HPDE6-E6E7 (cell line): ENCODE measurements at regions not wholly inside any gene's neighbourhood (a gene's known extent, or its start where the extent isn't known, plus 50 kb on each side); places are given as distances from the start of the nearest gene placed in this dataset.
A peak's percentile ranks its signal among the peaks of the same experiment; 100 is the strongest.
"Not testable (repeated sequence)": the region's sequence is repeated elsewhere in the genome, so short reads cannot be mapped to it uniquely, and the experiment has no call there.

Experiments
- DNase-seq: peaks from one replicate; pipeline ENCODE4 v3.0.0; 2011; ENCODE audit warnings: missing footprints; ENCODE audit errors: extremely low spot score

DNA sequence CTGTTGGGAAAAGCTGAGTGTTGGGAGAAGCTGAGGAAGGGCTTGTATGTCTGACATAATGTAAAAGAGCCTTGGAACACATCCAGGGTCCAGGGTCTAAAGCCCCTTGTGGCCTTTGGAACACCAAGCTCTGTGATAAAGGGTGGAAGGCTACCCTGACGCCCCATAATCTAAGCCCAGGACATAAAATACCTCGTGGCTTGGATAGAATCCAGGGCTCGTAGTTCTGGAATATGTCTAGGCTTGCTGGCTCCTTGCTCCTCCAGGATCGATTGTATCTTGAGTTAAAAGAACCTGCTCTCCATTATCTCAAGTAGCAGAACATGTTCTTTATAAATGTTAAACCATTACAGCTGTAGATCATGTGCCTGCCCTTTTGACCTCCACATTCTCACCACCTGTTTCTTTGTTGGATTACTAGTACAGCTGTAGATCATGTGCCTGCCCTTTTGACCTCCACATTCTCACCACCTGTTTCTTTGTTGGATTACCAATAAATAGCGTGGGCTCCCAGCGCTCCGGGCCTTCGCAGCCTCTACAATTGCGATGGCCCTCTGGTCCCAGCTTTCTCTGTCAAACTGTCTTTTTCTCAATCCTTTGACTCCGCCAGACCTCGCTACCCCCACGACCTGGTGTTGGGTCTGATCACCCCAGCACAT, 246.9 kb upstream of the KCNH7 start:
- not testable (repeated sequence) for DNase-seq

DNA sequence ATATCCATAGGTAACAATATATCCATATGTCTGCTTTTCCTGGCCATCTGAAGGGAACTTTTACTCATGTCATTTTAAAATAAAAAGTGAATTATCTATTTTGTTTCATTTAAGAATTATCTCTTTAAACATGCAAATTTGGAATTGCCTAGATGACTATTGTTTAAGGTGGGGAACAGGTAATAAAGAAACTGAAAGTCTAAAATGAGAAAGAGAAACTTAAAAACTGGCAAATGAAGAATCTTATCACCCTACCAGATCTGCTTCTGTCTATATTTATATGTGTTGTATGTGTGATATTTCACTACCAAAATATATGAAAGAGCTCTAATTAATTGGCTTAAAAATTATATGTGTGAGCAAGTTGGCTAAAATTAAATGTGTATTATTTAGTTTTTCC, 243.2 kb upstream of the KCNH7 start:
- DNase-seq: no peak

DNA sequence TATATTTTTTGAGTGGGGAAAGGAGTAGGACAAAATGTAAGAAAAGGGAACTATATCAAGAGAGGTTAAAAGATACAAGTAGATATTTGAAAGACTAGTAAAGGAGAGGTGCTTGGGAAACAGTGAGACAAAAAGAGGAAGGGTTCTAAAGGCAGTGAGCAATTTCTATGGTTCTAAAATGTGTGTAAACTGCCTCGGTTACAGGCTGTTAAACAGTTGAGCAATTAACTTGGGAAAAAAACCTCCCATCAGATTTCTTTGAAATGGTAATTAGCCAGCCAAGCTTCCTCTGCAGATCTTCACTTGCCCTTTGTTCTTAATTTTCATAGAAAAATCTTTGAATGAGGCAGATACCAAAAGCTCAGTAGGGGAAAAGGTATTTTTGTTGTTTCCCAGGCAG, 238.7 kb upstream of the KCNH7 start:
- no peak for DNase-seq

DNA sequence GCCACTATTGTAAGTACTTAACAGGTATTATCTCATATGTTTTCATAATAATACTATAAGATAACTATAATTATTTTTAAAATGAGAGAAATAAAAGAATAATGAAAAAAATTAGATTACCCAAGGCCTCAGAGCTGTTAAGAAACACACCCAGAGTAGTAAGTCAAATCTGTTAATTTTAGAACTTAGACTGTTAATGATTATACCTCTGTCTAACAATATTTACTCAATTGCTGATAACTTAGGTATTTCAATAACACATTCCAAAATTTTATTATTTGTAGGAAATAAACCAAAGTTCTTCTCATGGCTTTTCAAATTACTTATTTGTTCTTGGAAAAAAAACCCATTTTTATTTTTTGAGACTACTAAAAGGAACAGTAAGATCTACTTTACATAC, 227.5 kb upstream of the KCNH7 start:
- no peak for DNase-seq

DNA sequence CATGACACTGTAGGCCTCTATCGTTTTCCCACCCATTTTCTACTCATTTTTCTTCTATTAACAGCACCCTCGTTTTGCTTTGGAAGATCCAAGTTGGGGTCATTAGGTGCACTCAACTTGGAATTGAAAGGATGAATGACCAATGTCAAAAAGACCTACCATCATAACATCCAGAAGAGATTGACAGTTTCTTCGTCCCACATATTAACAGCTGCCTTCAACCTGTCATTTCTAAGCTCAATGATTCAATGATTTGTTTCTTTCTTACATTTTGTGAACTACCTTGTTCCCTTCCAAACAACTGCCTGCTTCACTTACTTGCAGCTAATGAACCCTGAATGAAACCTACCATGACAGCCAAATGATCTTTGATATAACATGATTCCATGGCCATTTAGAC, 224.0 kb upstream of the KCNH7 start:
- DNase-seq: no peak

DNA sequence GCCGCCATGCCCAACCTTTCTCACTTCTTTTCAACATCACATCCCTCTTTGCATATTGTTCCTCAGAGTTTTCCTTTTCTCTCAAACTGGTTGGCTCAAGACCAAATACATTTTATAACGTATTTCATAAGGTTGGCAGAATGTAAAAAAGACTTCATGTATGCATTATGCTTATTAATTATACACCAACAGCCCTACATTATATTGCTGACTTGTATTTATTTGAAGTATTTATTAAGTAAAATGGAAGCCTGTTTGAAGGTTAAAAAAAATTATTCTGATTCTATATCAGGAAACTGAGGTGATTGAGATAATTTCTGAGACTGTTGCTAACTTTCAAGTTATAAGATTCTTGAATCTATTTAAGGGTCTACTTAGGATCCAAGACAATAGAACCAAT, 208.0 kb upstream of the KCNH7 start:
- no peak for DNase-seq

DNA sequence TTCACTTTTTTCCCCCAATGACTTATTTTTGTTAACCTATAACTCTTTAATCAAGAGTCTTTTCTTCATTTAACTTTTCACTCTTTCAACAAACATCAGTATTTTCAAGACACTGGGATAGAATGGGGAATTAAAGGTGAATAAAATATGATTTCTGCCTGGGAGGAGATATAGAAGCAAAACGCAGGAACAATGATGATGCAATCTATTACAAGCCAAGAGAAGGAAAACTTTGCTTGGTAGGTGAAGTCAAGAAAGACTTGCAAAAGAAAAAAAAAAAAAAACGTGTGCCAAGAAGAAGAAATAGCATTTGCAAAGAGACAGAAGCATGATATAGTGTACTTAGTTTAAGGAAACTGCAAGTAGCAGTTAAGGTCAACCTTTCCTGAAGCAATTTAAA, 207.3 kb upstream of the KCNH7 start:
- DNase-seq: no peak

DNA sequence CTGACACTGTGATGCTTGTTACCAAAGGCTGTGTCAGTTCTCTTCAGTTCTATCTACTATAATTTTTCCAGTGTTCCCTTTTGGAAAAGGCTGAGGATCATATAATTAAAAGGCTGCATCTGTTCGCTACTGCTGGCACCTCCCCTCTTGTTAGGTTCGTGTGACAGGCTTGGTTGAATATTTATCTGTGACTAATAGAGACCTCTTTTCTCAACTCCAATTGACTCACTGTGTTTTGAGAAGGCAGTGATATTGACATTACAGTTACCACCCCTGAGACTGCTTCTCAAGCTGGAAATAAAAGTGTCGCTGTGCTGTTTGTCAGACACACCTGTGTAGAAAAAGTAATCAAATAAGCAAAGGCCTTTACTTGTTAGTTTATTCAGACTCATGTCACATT, 205.5 kb upstream of the KCNH7 start:
- DNase-seq: peak; percentile 2

GRCh38 chr2:163043201-163043600, 204.6 kb upstream of the KCNH7 start:
- DNase-seq: no peak

DNA sequence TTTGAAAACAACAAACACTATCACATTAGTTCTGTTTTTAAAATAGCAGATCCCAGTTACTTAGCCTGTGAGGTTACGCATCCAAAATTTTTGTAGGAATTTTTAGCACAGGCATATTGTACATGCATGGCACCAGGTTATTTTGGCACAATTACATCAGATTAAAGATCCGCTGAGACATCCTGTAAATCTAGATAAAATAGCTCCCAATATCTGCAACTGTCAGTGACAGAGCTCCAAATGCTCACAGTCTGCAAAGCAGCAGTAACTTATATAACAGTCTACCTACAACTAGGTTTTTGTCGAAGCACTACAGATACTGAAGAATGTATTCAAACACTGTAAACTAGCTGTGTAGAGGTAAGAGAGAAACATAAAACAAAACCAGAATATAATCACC, 200.7 kb upstream of the KCNH7 start:
- DNase-seq: no peak

- DNase-seq: no peak
These were observed 190.2 kb upstream of the KCNH7 start for GRCh38 chr2:163028807-163029206.

GRCh38 chr2:163026136-163026775, 187.7 kb upstream of the KCNH7 start:
- not testable (repeated sequence) for DNase-seq

- not testable (repeated sequence) for DNase-seq
These were observed 178.3 kb upstream of the KCNH7 start for GRCh38 chr2:163016882-163017281.

DNA sequence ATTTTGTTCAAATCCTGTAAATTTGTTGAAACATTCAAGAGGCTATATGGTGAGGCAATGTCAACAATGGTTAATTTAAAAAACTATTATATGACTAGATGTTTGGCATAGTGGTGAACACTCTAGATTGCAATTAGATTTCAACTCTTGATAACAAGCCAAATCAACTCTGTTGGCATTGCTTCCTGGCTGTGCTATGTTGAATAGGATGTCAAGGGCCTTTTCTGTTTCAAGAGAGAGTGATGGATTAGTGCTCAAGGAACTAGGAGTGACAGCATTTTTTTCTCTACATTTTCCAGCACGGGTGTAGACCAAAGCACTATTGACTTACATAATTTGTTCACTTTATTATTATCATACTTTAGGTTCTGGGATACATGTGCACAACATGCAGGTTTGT, 172.4 kb upstream of the KCNH7 start:
- DNase-seq: no peak

DNA sequence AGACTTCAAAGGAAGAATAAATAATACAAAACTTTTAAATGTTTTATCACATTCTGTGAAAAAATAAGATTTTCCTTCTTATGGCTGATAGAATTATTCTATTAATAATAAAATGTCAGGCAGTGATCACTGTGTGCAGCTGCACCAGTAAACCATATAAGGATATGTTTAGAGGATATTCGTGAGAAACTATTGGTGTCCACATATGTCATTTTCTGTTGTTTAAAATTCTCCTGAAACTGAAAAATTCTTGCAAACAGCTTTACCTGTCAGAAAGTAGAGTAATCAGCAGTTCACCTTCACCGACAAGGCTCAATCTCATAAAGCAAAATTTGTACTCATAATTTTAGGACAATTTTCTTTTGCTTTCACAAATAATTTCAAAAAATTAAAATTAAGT, 170.1 kb upstream of the KCNH7 start:
- DNase-seq: no peak

DNA sequence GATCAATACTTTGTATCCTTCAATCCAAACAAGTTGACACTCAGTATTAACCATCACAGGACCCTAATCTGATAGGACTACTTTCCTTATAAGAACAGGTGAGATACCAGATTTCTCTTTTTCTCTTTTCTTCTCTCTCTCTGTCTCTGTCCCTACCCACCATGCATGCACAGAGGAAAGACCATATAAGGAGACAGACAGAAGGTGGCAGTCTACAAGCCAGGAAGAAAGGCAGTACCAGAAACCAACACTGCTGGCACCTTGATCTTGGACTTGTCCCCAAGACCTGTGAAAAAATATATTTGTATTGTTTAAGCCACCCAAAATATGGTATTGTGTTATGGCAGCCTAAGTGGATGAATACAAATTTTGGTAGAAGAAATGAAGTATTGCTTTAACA, 156.2 kb upstream of the KCNH7 start:
- DNase-seq: no peak

GRCh38 chr2:162992828-162993227, 154.3 kb upstream of the KCNH7 start:
- peak; percentile 4 for DNase-seq

- DNase-seq: peak; percentile 6
These were observed 150.9 kb upstream of the KCNH7 start for GRCh38 chr2:162989507-162989906.

GRCh38 chr2:162974771-162975170, 136.2 kb upstream of the KCNH7 start:
- DNase-seq: no peak

GRCh38 chr2:162972383-162972782, 133.8 kb upstream of the KCNH7 start:
- DNase-seq: no peak

DNA sequence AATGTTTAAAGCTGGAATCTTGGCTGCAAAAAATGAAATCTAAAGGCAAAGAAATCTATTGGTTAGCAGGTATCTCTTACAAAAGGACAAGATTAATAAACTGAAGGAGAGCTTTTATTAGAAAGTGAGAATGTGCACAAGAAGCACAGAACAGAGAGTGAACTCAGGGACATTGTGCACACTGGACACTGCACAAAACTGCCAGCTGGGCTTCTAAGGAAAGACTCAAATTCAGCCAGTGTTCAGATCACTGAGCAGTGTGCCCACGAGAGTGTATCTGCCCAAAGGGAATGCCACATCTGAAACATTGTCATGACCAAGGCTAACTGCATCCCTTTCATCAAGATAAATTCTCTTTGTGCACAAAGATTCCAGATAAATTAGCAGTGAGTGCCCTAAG, 129.7 kb upstream of the KCNH7 start:
- DNase-seq: no peak

DNA sequence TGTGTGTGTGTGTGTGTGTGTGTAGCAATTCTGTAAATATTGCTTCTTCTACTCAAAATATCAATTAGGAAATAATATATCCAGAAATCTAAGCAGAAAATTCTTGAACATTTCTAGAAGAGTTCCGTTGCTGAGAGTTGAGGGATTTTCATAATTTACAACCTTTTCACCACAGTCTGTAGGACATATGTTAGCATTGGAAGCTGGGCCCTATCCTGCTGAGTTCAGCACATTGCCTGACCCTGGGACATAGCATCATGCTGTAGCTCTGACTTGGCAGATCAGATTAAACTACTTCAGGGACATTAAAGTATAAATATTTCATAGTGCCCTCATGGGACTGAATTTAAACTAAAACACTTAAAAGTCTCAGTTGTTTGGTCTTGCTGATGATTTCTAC, 129.2 kb upstream of the KCNH7 start:
- DNase-seq: no peak

- DNase-seq: no peak
These were observed 128.6 kb upstream of the KCNH7 start for GRCh38 chr2:162967147-162967546.

DNA sequence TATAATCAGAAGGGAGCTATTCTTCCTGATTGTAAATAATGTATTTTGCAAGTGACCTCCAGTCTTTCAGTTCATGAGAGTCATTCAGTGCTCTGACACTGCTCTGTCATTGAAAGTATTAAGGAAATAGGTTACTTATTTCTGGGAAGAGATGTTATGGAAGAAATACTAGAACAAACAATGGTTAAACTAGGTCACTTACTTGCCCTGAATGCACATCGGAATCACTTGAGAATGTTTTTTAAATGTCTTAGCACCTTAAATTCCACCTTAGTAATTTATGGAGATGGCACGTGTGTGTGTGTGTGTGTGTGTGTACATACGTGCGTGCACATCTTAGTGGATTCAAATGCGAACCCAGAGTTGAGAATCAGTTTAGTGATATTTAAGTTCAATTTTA, 126.6 kb upstream of the KCNH7 start:
- DNase-seq: no peak
